Memory B cell (primary cell): ENCODE measurements at regions not wholly inside any gene's neighbourhood (a gene's known extent, or its start where the extent isn't known, plus 50 kb on each side); places are given as distances from the start of the nearest gene placed in this dataset.
"Not testable (repeated sequence)": the region's sequence is repeated elsewhere in the genome, so short reads cannot be mapped to it uniquely, and the experiment has no call there.

Experiments used
- ATAC-seq: fragments of 150-1000 bp; cut with Tn5 transposase; 2 replicates; pipeline ENCODE4 v1.10.0; 2021; ENCODE audit warnings: low read depth, mild to moderate bottlenecking, moderate library complexity
- DNase-seq, 2 donors: peaks; one replicate each; pipeline ENCODE4 v3.0.0; 2022; ENCODE audit warnings: low spot score in 2 of 2
- H3K27ac Mint-ChIP-seq: one replicate; pipeline ENCODE4 v1.8.0; 2022; ENCODE audit warnings: mild to moderate bottlenecking, moderate library complexity, mixed read lengths
- H3K27me3 Mint-ChIP-seq: one replicate; pipeline ENCODE4 v1.8.0; 2022; ENCODE audit warnings: mixed read lengths
- H3K36me3 Mint-ChIP-seq: one replicate; pipeline ENCODE4 v1.8.0; 2022; ENCODE audit warnings: mild to moderate bottlenecking, mixed read lengths
- H3K4me1 Mint-ChIP-seq: one replicate; pipeline ENCODE4 v1.8.0; 2022; ENCODE audit warnings: mixed read lengths
- H3K4me3 Mint-ChIP-seq: one replicate; pipeline ENCODE4 v1.8.0; 2022; ENCODE audit warnings: mild to moderate bottlenecking, moderate library complexity, mixed read lengths
- H3K9me3 Mint-ChIP-seq: one replicate; pipeline ENCODE4 v1.8.0; 2022; ENCODE audit warnings: mixed read lengths

GRCh38 chr10:7108141-7108540, 302.7 kb downstream of the SFMBT2 start:
- Mint-ChIP-seq H3K9me3 (peaks cover 5% of the 10 kb centered on the region), H3K4me1 (no peaks in the 10 kb centered on the region), H3K27me3 (peaks cover 10% of the 10 kb centered on the region), H3K36me3 (no peaks in the 10 kb centered on the region), H3K4me3 (no peak overlapping the region), H3K27ac (no peak overlapping the region)
- no peak for DNase-seq
- ATAC-seq: no peak

GRCh38 chr10:7107285-7107684, 303.5 kb downstream of the SFMBT2 start:
- no peak overlapping the region for H3K27ac Mint-ChIP-seq
- H3K9me3 Mint-ChIP-seq: peaks cover 5% of the 10 kb centered on the region
- ATAC-seq: no peak
- H3K27me3 Mint-ChIP-seq: peaks cover 10% of the 10 kb centered on the region
- no peaks in the 10 kb centered on the region for H3K4me1 Mint-ChIP-seq
- no peak overlapping the region for H3K4me3 Mint-ChIP-seq
- DNase-seq: no peak
- H3K36me3 Mint-ChIP-seq: no peaks in the 10 kb centered on the region

- not testable (repeated sequence) for ATAC-seq, DNase-seq, H3K36me3 Mint-ChIP-seq, H3K9me3 Mint-ChIP-seq, H3K4me1 Mint-ChIP-seq, H3K27me3 Mint-ChIP-seq, H3K4me3 Mint-ChIP-seq, H3K27ac Mint-ChIP-seq
These were observed 306.5 kb downstream of the SFMBT2 start for GRCh38 chr10:7104379-7104778.

- H3K4me3 Mint-ChIP-seq: no peak overlapping the region
- DNase-seq (no peak), ATAC-seq (no peak)
- no peak overlapping the region for H3K27ac Mint-ChIP-seq
- H3K4me1 Mint-ChIP-seq: no peaks in the 10 kb centered on the region
- H3K9me3 Mint-ChIP-seq: peaks cover 3% of the 10 kb centered on the region
- H3K36me3 Mint-ChIP-seq: no peaks in the 10 kb centered on the region
- H3K27me3 Mint-ChIP-seq: peaks cover 6% of the 10 kb centered on the region
These were observed 308.1 kb downstream of the SFMBT2 start for GRCh38 chr10:7102557-7103349.

GRCh38 chr10:7102084-7102483, 308.8 kb downstream of the SFMBT2 start:
- ATAC-seq (no peak), DNase-seq (no peak)
- peaks cover 3% of the 10 kb centered on the region for H3K9me3 Mint-ChIP-seq
- no peak overlapping the region for H3K4me3 Mint-ChIP-seq
- H3K4me1 Mint-ChIP-seq: no peaks in the 10 kb centered on the region
- H3K27ac Mint-ChIP-seq: no peak overlapping the region
- peaks cover 6% of the 10 kb centered on the region for H3K27me3 Mint-ChIP-seq
- no peaks in the 10 kb centered on the region for H3K36me3 Mint-ChIP-seq

GRCh38 chr10:7101451-7101850, 309.4 kb downstream of the SFMBT2 start:
- no peak overlapping the region for H3K27ac Mint-ChIP-seq
- H3K36me3 Mint-ChIP-seq: no peaks in the 10 kb centered on the region
- no peak overlapping the region for H3K4me3 Mint-ChIP-seq
- H3K4me1 Mint-ChIP-seq: no peaks in the 10 kb centered on the region
- peaks cover 3% of the 10 kb centered on the region for H3K9me3 Mint-ChIP-seq
- ATAC-seq: no peak
- H3K27me3 Mint-ChIP-seq: peaks cover 6% of the 10 kb centered on the region
- DNase-seq: no peak

- Mint-ChIP-seq H3K4me1 (no peaks in the 10 kb centered on the region), H3K27ac (no peak overlapping the region), H3K4me3 (no peak overlapping the region), H3K27me3 (peaks cover 4% of the 10 kb centered on the region), H3K36me3 (no peaks in the 10 kb centered on the region), H3K9me3 (peaks cover 3% of the 10 kb centered on the region)
- ATAC-seq: no peak
- DNase-seq: no peak
These were observed 310.7 kb downstream of the SFMBT2 start for GRCh38 chr10:7100032-7100702.

- H3K27ac Mint-ChIP-seq: no peak overlapping the region
- no peak for ATAC-seq
- DNase-seq: no peak
These were observed 312.6 kb downstream of the SFMBT2 start for GRCh38 chr10:7098160-7098762.

GRCh38 chr10:7094781-7095180, 316.1 kb downstream of the SFMBT2 start:
- H3K36me3 Mint-ChIP-seq: no peaks in the 10 kb centered on the region
- H3K27ac Mint-ChIP-seq: no peak overlapping the region
- H3K4me1 Mint-ChIP-seq: no peaks in the 10 kb centered on the region
- no peak overlapping the region for H3K4me3 Mint-ChIP-seq
- no peaks in the 10 kb centered on the region for H3K27me3 Mint-ChIP-seq
- DNase-seq: no peak
- H3K9me3 Mint-ChIP-seq: no peaks in the 10 kb centered on the region
- ATAC-seq: no peak

More at GRCh38 chr10:7098160-7098762, 312.6 kb downstream of the SFMBT2 start:
- Mint-ChIP-seq H3K36me3 (no peaks in the 10 kb centered on the region), H3K27me3 (no peaks in the 10 kb centered on the region), H3K4me3 (no peak overlapping the region), H3K4me1 (no peaks in the 10 kb centered on the region), H3K9me3 (no peaks in the 10 kb centered on the region)

GRCh38 chr10:7093368-7093767, 317.5 kb downstream of the SFMBT2 start:
- no peak for ATAC-seq
- Mint-ChIP-seq H3K9me3 (no peaks in the 10 kb centered on the region), H3K4me3 (no peak overlapping the region), H3K27me3 (no peaks in the 10 kb centered on the region), H3K36me3 (no peaks in the 10 kb centered on the region), H3K4me1 (no peaks in the 10 kb centered on the region), H3K27ac (no peak overlapping the region)
- no peak for DNase-seq

- DNase-seq: no peak
- Mint-ChIP-seq H3K36me3 (no peaks in the 10 kb centered on the region), H3K4me3 (no peak overlapping the region), H3K27me3 (no peaks in the 10 kb centered on the region), H3K9me3 (no peaks in the 10 kb centered on the region), H3K27ac (no peak overlapping the region), H3K4me1 (no peaks in the 10 kb centered on the region)
- ATAC-seq: no peak
These were observed 318.2 kb downstream of the SFMBT2 start for GRCh38 chr10:7092603-7093002.

- no peak overlapping the region for H3K4me3 Mint-ChIP-seq
These were observed 320.3 kb downstream of the SFMBT2 start for GRCh38 chr10:7090529-7090928.

GRCh38 chr10:7085913-7086589, 324.8 kb downstream of the SFMBT2 start:
- ATAC-seq: no peak
- H3K27me3 Mint-ChIP-seq: peaks cover 4% of the 10 kb centered on the region
- no peak overlapping the region for H3K4me3 Mint-ChIP-seq
- H3K9me3 Mint-ChIP-seq: no peaks in the 10 kb centered on the region
- no peaks in the 10 kb centered on the region for H3K4me1 Mint-ChIP-seq
- no peak for DNase-seq
- no peak overlapping the region for H3K27ac Mint-ChIP-seq
- H3K36me3 Mint-ChIP-seq: no peaks in the 10 kb centered on the region

More at GRCh38 chr10:7090529-7090928, 320.3 kb downstream of the SFMBT2 start:
- no peaks in the 10 kb centered on the region for H3K27me3 Mint-ChIP-seq
- ATAC-seq: no peak
- DNase-seq: no peak
- no peaks in the 10 kb centered on the region for H3K9me3 Mint-ChIP-seq
- H3K27ac Mint-ChIP-seq: no peak overlapping the region
- H3K4me1 Mint-ChIP-seq: no peaks in the 10 kb centered on the region
- H3K36me3 Mint-ChIP-seq: no peaks in the 10 kb centered on the region
